HEK293 (cell line): ENCODE measurements at regions not wholly inside any gene's neighbourhood (a gene's known extent, or its start where the extent isn't known, plus 50 kb on each side); places are given as distances from the start of the nearest gene placed in this dataset.

ENCODE experiments used
- CTCF ChIA-PET: fragments of 350-600 bp; formaldehyde crosslinking; extraction: SDS; loops from one replicate; lab custom pipeline; 2021; ENCODE audit warnings: antibody characterized with exemption; lab: Yijun Ruan, JAX
- POLR2A ChIA-PET: fragments of 300-600 bp; formaldehyde crosslinking; extraction: SDS; loops from one replicate; lab custom pipeline; 2020; ENCODE audit warnings: antibody characterized with exemption, inconsistent platforms; lab: Yijun Ruan, JAX
- H3K27ac ChIP-seq: fragments of 200-500 bp; sonication (Bioruptor generic); 2 replicates; pipeline ENCODE4 v1.5.1; 2014; ENCODE audit warnings: low read depth, low read length, control low read depth, inconsistent platforms; ENCODE audit errors: extremely low read depth
- H3K36me3 ChIP-seq, 2 experiments: fragments of 200-500 bp in 1 of 2; sonication (Bioruptor generic) in 1 of 2; 1 replicate in 1 of 2; 2 replicates in 1 of 2; pipeline ENCODE4 v1.5.1; 2014 to 2017; ENCODE audit warnings: inconsistent platforms in 2 of 2, low read length in 2 of 2; ENCODE audit not compliant: control insufficient read depth in 2 of 2, insufficient read depth in 1 of 2
- H3K4me1 ChIP-seq: fragments of 200-500 bp; sonication (Bioruptor generic); 2 replicates; pipeline ENCODE4 v1.5.1; 2014; ENCODE audit warnings: mild to moderate bottlenecking, low read length, inconsistent platforms; ENCODE audit not compliant: control insufficient read depth, insufficient read depth
- H3K4me3 ChIP-seq: 2 replicates; pipeline ENCODE4 v1.5.1; 2011; ENCODE audit warnings: low read depth, mild to moderate bottlenecking, control low read depth, low read length, moderate library complexity
- H3K9me3 ChIP-seq: fragments of 200-500 bp; sonication (Bioruptor generic); 2 replicates; pipeline ENCODE4 v1.5.1; 2014; ENCODE audit warnings: low read depth, low read length, inconsistent platforms; ENCODE audit not compliant: control insufficient read depth, insufficient read depth
- WT1 ChIP-seq: fragments of 450-650 bp; formaldehyde crosslinking; IDR thresholded peaks from 2 replicates; pipeline ENCODE4 v1.5.1; 2016; ENCODE audit warnings: missing biosample characterization, missing genetic modification characterization
- ZBTB48 ChIP-seq: fragments of 450-650 bp; formaldehyde crosslinking; IDR thresholded peaks from 2 replicates; pipeline ENCODE4 v1.5.1; 2016; ENCODE audit warnings: missing biosample characterization, missing genetic modification characterization
- ZEB2 ChIP-seq: fragments of 450-650 bp; formaldehyde crosslinking; IDR thresholded peaks from 2 replicates; pipeline ENCODE4 v1.5.1; 2016; ENCODE audit warnings: missing biosample characterization, missing genetic modification characterization
- ZNF132 ChIP-seq: fragments of 450-650 bp; formaldehyde crosslinking; IDR thresholded peaks from 2 replicates; pipeline ENCODE4 v1.5.1; 2017; ENCODE audit warnings: missing biosample characterization, missing genetic modification characterization, borderline replicate concordance
- ZNF16 ChIP-seq: fragments of 450-650 bp; formaldehyde crosslinking; IDR thresholded peaks from 2 replicates; pipeline ENCODE4 v1.5.1; 2016; ENCODE audit warnings: low read depth, missing biosample characterization, missing genetic modification characterization
- ZNF239 ChIP-seq: fragments of 450-650 bp; formaldehyde crosslinking; IDR thresholded peaks from 2 replicates; pipeline ENCODE4 v1.5.1; 2016; ENCODE audit warnings: missing biosample characterization, missing genetic modification characterization
- ZNF335 ChIP-seq: fragments of 450-650 bp; formaldehyde crosslinking; conservative IDR thresholded peaks from 2 replicates; pipeline ENCODE4 v1.5.1; 2016; ENCODE audit warnings: missing biosample characterization, missing genetic modification characterization
- ZNF391 ChIP-seq: fragments of 450-650 bp; formaldehyde crosslinking; IDR thresholded peaks from 2 replicates; pipeline ENCODE4 v1.5.1; 2016; ENCODE audit warnings: low read depth, missing biosample characterization, missing genetic modification characterization, borderline replicate concordance
- ZNF658 ChIP-seq: fragments of 450-650 bp; formaldehyde crosslinking; IDR thresholded peaks from 2 replicates; pipeline ENCODE4; 2016; ENCODE audit warnings: missing biosample characterization, missing genetic modification characterization
- ZNF677 ChIP-seq: fragments of 450-650 bp; IDR thresholded peaks from 2 replicates; pipeline ENCODE4 v1.5.0; 2018; ENCODE audit warnings: missing biosample characterization, mild to moderate bottlenecking, missing genetic modification characterization, moderate library complexity
- ZNF776 ChIP-seq: fragments of 450-650 bp; formaldehyde crosslinking; IDR thresholded peaks from 2 replicates; pipeline ENCODE4 v1.5.0; 2017; ENCODE audit warnings: missing biosample characterization, missing genetic modification characterization, borderline replicate concordance
- TF ChIP-seq, protein P1 (sequence below): fragments of 450-650 bp; formaldehyde crosslinking; IDR thresholded peaks from 2 replicates; pipeline ENCODE4 v1.5.1; 2017; ENCODE audit warnings: missing biosample characterization, missing genetic modification characterization
- TF ChIP-seq, protein P2 (sequence below): fragments of 450-650 bp; formaldehyde crosslinking; IDR thresholded peaks from 2 replicates; pipeline ENCODE4 v1.5.1; 2016; ENCODE audit warnings: missing biosample characterization, missing genetic modification characterization, low read depth
- TF ChIP-seq, protein P3 (sequence below): fragments of 450-650 bp; formaldehyde crosslinking; IDR thresholded peaks from 2 replicates; pipeline ENCODE4 v1.5.1; 2016; ENCODE audit warnings: missing biosample characterization, missing genetic modification characterization
- TF ChIP-seq, protein P4 (sequence below): fragments of 450-650 bp; formaldehyde crosslinking; IDR thresholded peaks from 2 replicates; pipeline ENCODE4 v1.5.1; 2016; ENCODE audit warnings: missing biosample characterization, missing genetic modification characterization
- TF ChIP-seq, protein P5 (sequence below): fragments of 450-650 bp; formaldehyde crosslinking; IDR thresholded peaks from 2 replicates; pipeline ENCODE4 v1.5.1; 2017; ENCODE audit warnings: missing biosample characterization, missing genetic modification characterization
- TF ChIP-seq, protein P6 (sequence below): fragments of 450-650 bp; formaldehyde crosslinking; IDR thresholded peaks from 2 replicates; pipeline ENCODE4; 2016; ENCODE audit warnings: missing biosample characterization, missing genetic modification characterization

DNA sequence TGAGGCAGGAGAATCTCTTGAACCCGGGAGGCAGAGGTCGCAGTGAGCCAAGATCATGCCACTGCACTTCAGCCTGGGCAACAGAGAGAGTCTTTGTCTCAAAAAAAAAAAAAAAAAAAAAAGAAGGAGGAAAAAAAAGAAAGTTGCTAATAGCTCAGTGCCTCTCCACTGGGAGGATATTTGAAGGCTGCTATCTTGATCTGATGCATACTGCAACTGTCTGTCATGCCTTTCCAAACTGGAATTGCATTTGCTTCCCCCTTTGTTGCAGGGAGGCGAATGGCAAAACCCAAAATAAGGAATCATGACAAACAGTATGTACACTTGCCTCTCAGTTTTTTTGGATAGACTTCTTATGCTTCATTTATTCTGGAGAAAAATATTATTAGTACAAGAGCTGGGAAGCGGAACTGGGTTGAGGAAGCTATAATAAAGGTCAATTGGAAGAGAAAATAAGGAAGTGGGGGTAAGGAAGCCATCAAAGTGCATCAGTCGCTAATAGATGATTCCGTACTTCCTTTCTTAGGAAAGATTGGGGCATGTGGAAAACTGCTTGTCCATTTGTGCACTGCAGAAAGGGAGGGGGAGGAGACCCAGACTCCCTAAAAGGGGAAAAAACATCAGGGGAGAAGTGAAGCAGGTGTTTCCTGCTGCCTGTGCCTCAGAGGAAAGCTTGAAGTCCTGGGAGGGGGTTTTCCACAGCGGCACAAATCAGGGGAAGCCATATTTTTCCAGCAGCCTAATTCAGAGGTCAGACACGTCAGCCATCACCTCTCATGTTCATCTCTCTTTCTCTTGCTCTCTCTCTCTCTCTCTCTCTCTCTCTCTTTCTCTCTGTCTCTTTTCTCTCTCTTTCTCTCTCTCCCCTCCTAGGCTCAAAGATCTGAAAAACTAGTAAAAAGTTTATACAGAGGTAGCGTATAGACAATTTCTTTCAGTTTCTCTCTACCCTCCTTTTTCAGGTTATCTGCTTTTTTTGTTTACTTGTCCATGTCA, 301.4 kb upstream of the TNP1 start (continued):
- TF ChIP-seq, protein P1, sequence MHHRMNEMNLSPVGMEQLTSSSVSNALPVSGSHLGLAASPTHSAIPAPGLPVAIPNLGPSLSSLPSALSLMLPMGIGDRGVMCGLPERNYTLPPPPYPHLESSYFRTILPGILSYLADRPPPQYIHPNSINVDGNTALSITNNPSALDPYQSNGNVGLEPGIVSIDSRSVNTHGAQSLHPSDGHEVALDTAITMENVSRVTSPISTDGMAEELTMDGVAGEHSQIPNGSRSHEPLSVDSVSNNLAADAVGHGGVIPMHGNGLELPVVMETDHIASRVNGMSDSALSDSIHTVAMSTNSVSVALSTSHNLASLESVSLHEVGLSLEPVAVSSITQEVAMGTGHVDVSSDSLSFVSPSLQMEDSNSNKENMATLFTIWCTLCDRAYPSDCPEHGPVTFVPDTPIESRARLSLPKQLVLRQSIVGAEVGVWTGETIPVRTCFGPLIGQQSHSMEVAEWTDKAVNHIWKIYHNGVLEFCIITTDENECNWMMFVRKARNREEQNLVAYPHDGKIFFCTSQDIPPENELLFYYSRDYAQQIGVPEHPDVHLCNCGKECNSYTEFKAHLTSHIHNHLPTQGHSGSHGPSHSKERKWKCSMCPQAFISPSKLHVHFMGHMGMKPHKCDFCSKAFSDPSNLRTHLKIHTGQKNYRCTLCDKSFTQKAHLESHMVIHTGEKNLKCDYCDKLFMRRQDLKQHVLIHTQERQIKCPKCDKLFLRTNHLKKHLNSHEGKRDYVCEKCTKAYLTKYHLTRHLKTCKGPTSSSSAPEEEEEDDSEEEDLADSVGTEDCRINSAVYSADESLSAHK = no peak
- TF ChIP-seq WT1 (tag by site-specific recombination) (no peak), ZNF391 (tag by site-specific recombination) (no peak), ZEB2 (no peak), ZNF658 (tag by site-specific recombination) (no peak), ZNF776 (tag by site-specific recombination) (no peak), ZNF132 (tag by site-specific recombination) (no peak), ZBTB48 (no peak), ZNF677 (tag by site-specific recombination) (no peak)
- TF ChIP-seq, protein P2, sequence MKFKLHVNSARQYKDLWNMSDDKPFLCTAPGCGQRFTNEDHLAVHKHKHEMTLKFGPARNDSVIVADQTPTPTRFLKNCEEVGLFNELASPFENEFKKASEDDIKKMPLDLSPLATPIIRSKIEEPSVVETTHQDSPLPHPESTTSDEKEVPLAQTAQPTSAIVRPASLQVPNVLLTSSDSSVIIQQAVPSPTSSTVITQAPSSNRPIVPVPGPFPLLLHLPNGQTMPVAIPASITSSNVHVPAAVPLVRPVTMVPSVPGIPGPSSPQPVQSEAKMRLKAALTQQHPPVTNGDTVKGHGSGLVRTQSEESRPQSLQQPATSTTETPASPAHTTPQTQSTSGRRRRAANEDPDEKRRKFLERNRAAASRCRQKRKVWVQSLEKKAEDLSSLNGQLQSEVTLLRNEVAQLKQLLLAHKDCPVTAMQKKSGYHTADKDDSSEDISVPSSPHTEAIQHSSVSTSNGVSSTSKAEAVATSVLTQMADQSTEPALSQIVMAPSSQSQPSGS (tag by site-specific recombination) = no peak
- TF ChIP-seq, protein P3, sequence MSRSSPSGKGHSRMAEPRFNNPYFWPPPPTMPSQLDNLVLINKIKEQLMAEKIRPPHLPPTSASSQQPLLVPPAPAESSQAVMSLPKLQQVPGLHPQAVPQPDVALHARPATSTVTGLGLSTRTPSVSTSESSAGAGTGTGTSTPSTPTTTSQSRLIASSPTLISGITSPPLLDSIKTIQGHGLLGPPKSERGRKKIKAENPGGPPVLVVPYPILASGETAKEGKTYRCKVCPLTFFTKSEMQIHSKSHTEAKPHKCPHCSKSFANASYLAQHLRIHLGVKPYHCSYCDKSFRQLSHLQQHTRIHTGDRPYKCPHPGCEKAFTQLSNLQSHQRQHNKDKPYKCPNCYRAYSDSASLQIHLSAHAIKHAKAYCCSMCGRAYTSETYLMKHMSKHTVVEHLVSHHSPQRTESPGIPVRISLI (tag by site-specific recombination) = peak; percentile 33; the same call in 1 of the 2 replicates
- TF ChIP-seq, protein P4, sequence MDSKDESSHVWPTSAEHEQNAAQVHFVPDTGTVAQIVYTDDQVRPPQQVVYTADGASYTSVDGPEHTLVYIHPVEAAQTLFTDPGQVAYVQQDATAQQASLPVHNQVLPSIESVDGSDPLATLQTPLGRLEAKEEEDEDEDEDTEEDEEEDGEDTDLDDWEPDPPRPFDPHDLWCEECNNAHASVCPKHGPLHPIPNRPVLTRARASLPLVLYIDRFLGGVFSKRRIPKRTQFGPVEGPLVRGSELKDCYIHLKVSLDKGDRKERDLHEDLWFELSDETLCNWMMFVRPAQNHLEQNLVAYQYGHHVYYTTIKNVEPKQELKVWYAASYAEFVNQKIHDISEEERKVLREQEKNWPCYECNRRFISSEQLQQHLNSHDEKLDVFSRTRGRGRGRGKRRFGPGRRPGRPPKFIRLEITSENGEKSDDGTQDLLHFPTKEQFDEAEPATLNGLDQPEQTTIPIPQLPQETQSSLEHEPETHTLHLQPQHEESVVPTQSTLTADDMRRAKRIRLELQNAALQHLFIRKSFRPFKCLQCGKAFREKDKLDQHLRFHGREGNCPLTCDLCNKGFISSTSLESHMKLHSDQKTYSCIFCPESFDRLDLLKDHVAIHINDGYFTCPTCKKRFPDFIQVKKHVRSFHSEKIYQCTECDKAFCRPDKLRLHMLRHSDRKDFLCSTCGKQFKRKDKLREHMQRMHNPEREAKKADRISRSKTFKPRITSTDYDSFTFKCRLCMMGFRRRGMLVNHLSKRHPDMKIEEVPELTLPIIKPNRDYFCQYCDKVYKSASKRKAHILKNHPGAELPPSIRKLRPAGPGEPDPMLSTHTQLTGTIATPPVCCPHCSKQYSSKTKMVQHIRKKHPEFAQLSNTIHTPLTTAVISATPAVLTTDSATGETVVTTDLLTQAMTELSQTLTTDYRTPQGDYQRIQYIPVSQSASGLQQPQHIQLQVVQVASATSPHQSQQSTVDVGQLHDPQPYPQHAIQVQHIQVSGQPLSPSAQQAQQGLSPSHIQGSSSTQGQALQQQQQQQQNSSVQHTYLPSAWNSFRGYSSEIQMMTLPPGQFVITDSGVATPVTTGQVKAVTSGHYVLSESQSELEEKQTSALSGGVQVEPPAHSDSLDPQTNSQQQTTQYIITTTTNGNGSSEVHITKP = peak; percentile 44; the same call in 1 of the 2 replicates
- TF ChIP-seq, protein P5, sequence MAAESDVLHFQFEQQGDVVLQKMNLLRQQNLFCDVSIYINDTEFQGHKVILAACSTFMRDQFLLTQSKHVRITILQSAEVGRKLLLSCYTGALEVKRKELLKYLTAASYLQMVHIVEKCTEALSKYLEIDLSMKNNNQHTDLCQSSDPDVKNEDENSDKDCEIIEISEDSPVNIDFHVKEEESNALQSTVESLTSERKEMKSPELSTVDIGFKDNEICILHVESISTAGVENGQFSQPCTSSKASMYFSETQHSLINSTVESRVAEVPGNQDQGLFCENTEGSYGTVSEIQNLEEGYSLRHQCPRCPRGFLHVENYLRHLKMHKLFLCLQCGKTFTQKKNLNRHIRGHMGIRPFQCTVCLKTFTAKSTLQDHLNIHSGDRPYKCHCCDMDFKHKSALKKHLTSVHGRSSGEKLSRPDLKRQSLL (tag by site-specific recombination) = no peak

DNA sequence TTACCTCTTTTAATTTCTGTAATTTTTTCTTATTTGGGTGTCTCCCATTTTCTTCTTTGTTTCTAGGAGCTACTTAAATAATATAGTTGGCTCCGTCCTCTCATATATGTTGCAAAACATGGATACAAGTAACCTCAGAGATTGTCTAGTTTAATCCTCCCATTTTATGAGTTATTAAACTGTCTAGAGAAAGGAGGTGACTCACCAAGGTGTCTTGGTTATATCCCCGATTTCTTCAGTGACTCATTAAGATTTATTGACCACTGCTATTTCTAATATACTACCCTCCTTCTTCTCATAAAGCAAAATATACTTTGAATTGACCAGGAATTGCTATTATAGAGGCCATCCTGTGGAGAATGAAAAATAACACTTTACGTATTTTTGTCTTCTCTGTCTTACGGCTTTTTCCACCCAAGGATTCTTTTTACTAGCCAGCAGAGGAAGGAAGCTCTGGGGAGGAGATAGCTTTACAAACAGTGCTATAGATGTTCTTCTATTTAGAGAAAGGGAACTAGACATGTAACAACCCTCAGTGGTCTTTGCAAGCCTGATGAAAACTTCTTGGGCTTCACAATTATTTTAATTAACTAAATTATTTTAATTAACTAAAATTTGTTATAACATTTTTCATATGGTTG, 300.4 kb upstream of the TNP1 start:
- POLR2A ChIA-PET = no interaction called here
- TF ChIP-seq, protein P6, sequence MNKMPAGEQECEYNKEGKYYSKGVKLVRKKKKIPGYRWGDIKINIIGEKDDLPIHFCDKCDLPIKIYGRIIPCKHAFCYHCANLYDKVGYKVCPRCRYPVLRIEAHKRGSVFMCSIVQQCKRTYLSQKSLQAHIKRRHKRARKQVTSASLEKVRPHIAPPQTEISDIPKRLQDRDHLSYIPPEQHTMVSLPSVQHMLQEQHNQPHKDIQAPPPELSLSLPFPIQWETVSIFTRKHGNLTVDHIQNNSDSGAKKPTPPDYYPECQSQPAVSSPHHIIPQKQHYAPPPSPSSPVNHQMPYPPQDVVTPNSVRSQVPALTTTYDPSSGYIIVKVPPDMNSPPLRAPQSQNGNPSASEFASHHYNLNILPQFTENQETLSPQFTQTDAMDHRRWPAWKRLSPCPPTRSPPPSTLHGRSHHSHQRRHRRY (tag by site-specific recombination) = no peak
- TF ChIP-seq ZNF335 = peak; percentile 40
- TF ChIP-seq ZNF239 (tag by site-specific recombination) = no peak
- no peak for TF ChIP-seq ZNF16 (tag by site-specific recombination)
- TF ChIP-seq, all 188 proteins: peak for 1
- H3K27ac ChIP-seq = no peak overlapping the region
- no peaks in the 10 kb centered on the region for H3K36me3 ChIP-seq
- peaks cover 10% of the 10 kb centered on the region for H3K4me1 ChIP-seq
- H3K9me3 ChIP-seq = no peaks in the 10 kb centered on the region
- CTCF ChIA-PET = interaction anchor here (1.1 kb wide), 1 partner anchor 464 kb away, joined by 3 read pairs; the partner anchor contains the start of gene IGFBP5
- no peak overlapping the region for H3K4me3 ChIP-seq
